Body of pancreas (tissue), 4 donors: ENCODE measurements at regions not wholly inside any gene's neighbourhood (a gene's known extent, or its start where the extent isn't known, plus 50 kb on each side); places are given as distances from the start of the nearest gene placed in this dataset.

Experiments used
- POLR2A ChIP-seq, 3 donors: fragments of 450-650 bp; IDR thresholded peaks; one replicate each; pipeline ENCODE4 v1.6.1; 2016; ENCODE audit warnings: antibody characterized with exemption in 3 of 3, mild to moderate bottlenecking in 2 of 3
- TF ChIP-seq, protein P1 (sequence below), 7 experiments: fragments of 450-650 bp in 4 of 7; fragments of 200-600 bp in 3 of 7; sonication (generic) in 3 of 7; IDR thresholded peaks; one replicate each; pipeline ENCODE4 v1.5.1; 2016 to 2019; ENCODE audit warnings: antibody characterized with exemption in 7 of 7

DNA sequence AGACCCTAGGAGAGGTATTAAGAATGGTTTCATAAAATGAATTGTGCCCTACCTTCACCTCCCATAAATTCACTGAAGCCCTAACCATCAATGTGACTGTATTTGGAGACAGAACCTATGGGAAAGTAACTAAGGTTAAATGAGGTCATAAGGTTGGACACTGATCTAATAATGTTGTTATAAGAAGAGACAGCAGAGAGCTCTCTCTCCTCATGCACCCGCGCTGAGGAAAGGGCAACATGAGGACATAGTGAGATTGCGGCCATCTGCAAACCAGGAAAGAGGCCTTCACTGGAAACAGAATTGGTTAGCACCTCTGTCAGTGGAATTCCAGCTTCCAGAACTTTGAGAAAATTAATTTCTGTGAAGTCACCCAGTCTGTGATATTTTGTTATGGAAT, 1396.1 kb upstream of the MIR17HG start:
- TF ChIP-seq, protein P1, sequence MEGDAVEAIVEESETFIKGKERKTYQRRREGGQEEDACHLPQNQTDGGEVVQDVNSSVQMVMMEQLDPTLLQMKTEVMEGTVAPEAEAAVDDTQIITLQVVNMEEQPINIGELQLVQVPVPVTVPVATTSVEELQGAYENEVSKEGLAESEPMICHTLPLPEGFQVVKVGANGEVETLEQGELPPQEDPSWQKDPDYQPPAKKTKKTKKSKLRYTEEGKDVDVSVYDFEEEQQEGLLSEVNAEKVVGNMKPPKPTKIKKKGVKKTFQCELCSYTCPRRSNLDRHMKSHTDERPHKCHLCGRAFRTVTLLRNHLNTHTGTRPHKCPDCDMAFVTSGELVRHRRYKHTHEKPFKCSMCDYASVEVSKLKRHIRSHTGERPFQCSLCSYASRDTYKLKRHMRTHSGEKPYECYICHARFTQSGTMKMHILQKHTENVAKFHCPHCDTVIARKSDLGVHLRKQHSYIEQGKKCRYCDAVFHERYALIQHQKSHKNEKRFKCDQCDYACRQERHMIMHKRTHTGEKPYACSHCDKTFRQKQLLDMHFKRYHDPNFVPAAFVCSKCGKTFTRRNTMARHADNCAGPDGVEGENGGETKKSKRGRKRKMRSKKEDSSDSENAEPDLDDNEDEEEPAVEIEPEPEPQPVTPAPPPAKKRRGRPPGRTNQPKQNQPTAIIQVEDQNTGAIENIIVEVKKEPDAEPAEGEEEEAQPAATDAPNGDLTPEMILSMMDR (IDR thresholded peaks at IDR 0.05) = no peak
- TF ChIP-seq POLR2A (IDR thresholded peaks at IDR 0.05) = no peak
